ENCODE measurements at regions not wholly inside any gene's neighbourhood (a gene's known extent, or its start where the extent isn't known, plus 50 kb on each side); places are given as distances from the start of the nearest gene placed in this dataset.

DNA sequence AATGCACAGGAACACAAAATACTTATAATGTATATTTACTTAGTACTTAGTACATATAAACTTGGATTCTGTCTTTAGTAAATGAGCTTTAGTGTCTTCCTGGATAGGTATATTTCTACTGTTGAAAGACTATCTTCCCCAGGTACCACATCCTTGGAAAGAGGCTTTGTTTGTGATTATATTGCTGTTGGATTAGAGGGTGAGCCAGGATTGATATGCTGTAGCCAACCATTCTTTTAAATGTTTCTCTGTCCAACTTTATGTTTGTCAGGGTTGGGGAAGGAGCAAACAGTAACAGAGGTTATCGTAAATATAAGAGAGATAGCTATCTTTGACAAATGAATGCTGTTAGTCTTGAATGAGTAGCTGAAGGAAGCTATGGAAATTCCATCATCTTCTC, 213.2 kb downstream of the SPRY1 start:
- ATAC-seq (ENCODE audit: low FRiP score in 2 of 2): no peak
- no peak for DNase-seq
- WGBS, 2 donors: 69 to 76% methylated on average over 1 of the region's 1 CpG
- Histone ChIP-seq H3K36me3 (no peaks in the 10 kb centered on the region), H3K9me3 (no peaks in the 10 kb centered on the region), H3K27ac (no peak overlapping the region), H3K27me3 (no peaks in the 10 kb centered on the region), H3K4me1 (no peaks in the 10 kb centered on the region), H3K4me3 (no peak overlapping the region)
- TF ChIP-seq EP300 (IDR thresholded peaks at IDR 0.05) (no peak), POLR2AphosphoS5 (IDR thresholded peaks at IDR 0.05) (no peak), POLR2A (IDR thresholded peaks at IDR 0.05) (no peak)
- TF ChIP-seq, protein P1, sequence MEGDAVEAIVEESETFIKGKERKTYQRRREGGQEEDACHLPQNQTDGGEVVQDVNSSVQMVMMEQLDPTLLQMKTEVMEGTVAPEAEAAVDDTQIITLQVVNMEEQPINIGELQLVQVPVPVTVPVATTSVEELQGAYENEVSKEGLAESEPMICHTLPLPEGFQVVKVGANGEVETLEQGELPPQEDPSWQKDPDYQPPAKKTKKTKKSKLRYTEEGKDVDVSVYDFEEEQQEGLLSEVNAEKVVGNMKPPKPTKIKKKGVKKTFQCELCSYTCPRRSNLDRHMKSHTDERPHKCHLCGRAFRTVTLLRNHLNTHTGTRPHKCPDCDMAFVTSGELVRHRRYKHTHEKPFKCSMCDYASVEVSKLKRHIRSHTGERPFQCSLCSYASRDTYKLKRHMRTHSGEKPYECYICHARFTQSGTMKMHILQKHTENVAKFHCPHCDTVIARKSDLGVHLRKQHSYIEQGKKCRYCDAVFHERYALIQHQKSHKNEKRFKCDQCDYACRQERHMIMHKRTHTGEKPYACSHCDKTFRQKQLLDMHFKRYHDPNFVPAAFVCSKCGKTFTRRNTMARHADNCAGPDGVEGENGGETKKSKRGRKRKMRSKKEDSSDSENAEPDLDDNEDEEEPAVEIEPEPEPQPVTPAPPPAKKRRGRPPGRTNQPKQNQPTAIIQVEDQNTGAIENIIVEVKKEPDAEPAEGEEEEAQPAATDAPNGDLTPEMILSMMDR (IDR thresholded peaks at IDR 0.05): no peak

DNA sequence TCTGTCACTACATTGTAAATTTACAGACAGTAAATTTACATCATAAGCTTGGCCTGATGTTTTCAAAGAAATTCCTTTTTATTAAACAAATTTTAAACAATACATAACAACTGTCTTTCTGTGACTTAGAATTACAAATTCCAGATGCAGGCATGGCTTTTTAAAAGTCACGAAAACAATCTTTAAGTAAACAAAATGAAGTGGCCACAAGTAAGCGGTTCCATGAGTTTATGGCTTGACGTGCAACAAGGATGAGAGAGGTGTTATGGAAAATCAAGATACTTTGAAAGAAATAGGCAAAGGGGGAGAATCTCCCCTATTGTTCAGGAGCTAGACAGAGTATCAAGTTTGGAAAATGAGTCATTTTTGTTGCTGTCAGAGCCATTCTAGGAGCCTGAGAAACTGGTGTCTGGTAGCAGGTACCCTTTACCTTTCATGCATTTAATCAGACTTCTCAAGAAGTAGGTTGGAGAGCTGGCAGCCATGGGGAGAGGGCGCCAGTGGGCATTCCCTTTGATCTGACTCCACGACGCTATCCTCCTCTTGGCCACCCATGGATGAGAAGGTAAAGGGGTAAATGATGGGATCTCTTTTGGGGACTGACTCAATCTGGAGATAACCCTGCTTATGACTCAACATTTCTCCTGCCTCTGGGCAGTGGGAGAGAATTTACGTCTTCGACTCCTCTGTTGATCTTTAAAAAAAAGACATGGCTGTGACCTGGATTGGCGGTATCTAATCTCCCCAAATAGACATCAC, 217.2 kb downstream of the SPRY1 start:
- Histone ChIP-seq H3K4me3 (no peak overlapping the region), H3K4me1 (peaks cover 8 to 16% (median 9%) of the 10 kb centered on the region in 4 donors), H3K36me3 (no peaks in the 10 kb centered on the region), H3K27ac (no peak overlapping the region), H3K27me3 (no peaks in the 10 kb centered on the region), H3K9me3 (no peaks in the 10 kb centered on the region)
- DNase-seq: no peak
- WGBS, 2 donors: 89 to 92% methylated on average over 9 of the region's 9 CpGs
- no peak for ATAC-seq (ENCODE audit: low FRiP score in 2 of 2)
- TF ChIP-seq POLR2A (IDR thresholded peaks at IDR 0.05): no peak
- TF ChIP-seq, protein P1 (IDR thresholded peaks at IDR 0.05): no peak
- no peak for TF ChIP-seq EP300 (IDR thresholded peaks at IDR 0.05)
- no peak for TF ChIP-seq POLR2AphosphoS5 (IDR thresholded peaks at IDR 0.05)

DNA sequence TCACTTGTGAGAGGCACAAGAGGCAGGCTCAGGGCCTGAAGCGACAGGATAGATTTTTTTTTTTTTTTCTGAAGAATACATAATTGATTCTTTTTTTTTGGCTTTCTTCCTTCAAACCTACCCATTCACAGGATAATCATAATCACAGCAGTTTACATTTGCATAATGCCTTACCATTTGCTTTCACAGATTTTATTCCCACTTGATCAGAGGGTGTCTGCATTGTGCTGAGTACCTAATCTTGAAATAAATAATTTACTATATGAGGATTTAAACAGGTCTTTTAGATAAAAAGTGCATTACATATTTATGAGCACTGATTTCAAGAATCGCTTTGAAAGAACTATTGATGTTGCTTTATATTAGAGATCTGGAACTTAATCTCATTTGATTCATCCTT, 219.3 kb downstream of the SPRY1 start:
- Histone ChIP-seq H3K4me3 (no peak overlapping the region), H3K4me1 (peaks cover 10 to 25% (median 10%) of the 10 kb centered on the region in 4 donors), H3K27ac (no peak overlapping the region), H3K27me3 (no peaks in the 10 kb centered on the region), H3K36me3 (no peaks in the 10 kb centered on the region), H3K9me3 (no peaks in the 10 kb centered on the region)
- no peak for ATAC-seq (ENCODE audit: low FRiP score in 2 of 2)
- TF ChIP-seq POLR2AphosphoS5 (IDR thresholded peaks at IDR 0.05) (no peak), EP300 (IDR thresholded peaks at IDR 0.05) (no peak), POLR2A (IDR thresholded peaks at IDR 0.05) (no peak)
- TF ChIP-seq, protein P1 (IDR thresholded peaks at IDR 0.05): no peak
- 96 to 97% methylated on average over 2 of the region's 2 CpGs for WGBS, 2 donors
- DNase-seq: no peak

DNA sequence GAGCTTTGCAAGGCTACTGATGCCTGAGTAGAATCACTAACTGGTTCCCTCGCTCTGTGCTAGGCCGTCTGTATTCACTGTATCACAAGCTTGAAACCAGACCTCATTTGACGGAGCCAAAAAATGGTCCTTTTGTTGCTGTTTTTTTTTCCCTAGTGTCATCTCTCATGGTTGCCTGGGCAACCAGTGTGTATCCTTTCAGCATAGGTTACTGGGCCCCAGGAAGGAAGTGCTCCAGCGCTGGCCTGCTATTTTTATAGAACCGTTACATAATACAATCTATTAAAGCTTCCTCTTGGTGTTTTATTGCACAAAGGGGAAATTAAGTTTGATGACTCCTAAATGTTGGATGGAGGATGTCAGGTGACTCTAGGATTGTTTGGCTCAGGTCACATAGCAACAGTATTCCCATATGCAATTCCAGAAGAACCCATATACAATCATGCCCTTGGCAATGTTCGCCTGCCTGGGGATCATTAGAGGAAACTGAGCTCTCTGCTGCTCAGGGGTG, 220.4 kb downstream of the SPRY1 start:
- Histone ChIP-seq H3K27ac (peak overlapping the region in 2 of 4 donors; percentile 8 to 22), H3K4me3 (no peak overlapping the region), H3K36me3 (no peaks in the 10 kb centered on the region), H3K9me3 (no peaks in the 10 kb centered on the region), H3K4me1 (peaks cover 10 to 32% (median 17%) of the 10 kb centered on the region in 4 donors), H3K27me3 (no peaks in the 10 kb centered on the region)
- DNase-seq (peak in 1 of 2 donors; percentile 69), ATAC-seq (ENCODE audit: low FRiP score in 2 of 2) (peak; percentile 67 to 93)
- WGBS, 2 donors: 31 to 43% methylated on average over 6 of the region's 6 CpGs
- TF ChIP-seq, protein P1 (IDR thresholded peaks at IDR 0.05): no peak
- TF ChIP-seq POLR2AphosphoS5 (IDR thresholded peaks at IDR 0.05) (peak in 1 of 2 donors; percentile 23), EP300 (IDR thresholded peaks at IDR 0.05) (no peak), POLR2A (IDR thresholded peaks at IDR 0.05) (no peak)

Measured in upper lobe of left lung (tissue), 6 donors.